Renal cortex interstitium (tissue), 11 donors: ENCODE measurements at regions not wholly inside any gene's neighbourhood (a gene's known extent, or its start where the extent isn't known, plus 50 kb on each side); places are given as distances from the start of the nearest gene placed in this dataset.

Experiments used
- DNase-seq, 11 donors: peaks; one replicate each; pipeline ENCODE4 v3.0.0-alpha.2; 2013; ENCODE audit warnings: low read depth in 9 of 11, low spot score in 4 of 11; ENCODE audit errors: extremely low read depth in 1 of 11

DNA sequence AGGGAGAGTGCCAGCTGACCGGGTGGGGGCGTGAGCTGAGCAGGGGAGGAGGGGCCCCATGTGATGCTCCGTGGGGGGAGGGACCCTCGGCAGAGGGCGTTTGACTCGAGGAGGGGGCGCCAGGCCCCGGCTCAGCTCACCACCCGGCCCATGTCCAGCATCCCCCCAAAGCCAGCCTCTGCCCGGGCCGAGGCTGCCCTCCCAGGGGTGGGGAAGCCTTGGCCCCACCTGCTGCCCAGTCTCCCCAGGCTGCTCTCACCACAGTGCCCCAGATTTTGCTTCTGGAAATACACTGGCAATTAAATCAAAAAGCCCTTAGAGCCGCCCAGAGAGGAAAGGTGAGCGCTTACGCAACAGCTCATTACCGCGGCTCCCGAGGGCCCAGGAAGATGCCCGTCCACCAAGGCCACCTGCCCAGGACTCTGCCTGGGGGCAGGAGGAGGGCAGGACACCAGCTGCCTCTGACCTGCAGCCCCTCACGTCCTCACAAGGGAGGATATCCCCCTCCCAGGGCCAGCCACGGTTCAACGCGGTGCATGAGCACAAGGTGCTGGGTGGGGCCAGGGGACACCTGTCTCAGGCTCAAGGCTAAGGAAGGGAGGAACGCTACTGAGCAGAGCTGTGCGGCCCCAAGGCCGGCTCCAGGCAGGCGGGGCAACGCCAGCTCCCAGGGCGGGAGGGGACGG is 70.0 kb upstream of the INPP5A start:
- DNase-seq: no peak

DNA sequence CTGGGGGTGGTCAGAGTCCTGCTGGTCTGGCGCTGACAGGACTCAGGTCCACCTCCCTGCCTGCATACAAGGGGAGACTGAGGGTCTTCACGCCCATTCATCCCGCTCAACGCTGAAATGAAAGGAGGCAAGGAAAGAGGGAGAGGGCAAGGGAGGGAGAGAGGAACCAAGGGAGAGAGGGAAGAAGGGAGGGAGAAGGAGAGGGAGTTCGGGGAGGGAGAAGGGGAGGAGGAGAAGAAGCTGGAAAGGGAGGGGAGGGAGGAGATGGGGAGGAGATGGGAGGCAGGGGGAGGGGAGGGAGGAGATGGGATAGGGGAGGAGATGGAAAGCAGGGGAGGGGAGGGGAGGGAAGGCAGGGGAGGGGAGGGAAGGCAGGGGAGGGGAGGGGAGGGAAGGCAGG is 69.4 kb upstream of the INPP5A start:
- no peak for DNase-seq

DNA sequence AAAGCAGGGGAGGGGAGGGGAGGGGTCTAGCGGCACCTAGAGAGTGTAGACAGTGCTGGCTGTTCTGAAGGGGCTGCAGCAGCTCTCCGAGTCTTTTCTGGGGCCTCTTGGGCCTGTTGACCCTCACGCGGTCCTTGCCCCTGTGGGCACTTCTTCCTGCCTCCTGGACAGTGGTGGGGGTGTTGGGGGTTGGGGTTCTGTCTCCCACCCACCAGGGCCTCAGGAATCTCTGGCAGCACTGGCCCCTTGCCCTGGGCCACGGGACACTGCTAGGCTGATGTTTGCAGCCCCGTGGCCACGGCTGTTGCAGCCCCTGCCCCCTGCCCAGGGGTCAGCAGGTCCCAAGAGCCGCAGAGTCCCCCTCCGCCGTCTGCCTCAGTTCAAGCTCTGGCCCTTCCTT is 68.9 kb upstream of the INPP5A start:
- no peak for DNase-seq

DNA sequence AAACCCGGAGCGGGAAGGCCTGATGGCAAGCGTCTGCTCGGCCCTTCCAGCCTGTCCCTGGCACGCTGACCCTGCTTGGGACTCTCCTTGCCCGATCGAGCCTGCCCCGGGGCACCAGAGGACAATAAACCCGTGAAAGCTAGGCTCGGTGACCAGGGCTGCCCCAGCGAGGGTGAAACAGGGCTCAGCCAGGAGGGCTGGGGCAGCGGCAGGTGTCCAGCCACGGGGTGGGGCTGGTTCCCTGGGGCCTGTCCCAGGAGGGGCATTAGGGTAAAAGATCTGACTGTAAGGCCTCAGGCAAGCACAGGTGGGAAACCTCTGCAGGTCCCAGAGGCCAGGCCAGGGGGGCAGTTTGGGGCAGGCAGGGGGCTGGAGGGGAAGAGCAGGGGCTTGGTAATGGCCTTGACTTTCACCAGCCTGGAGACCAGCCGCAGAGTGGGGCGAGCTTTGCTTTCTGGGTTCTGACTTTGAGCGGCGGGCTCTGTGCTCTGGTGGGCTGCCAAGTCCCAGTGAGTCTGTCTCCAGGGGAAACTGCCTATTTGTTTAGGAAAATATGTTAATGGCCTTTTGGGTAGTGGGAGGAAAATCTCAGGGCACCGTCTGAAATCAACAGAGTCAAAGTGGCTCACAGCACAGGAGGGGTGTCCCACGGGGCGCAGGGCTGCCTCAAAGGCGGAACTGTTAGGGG is 68.2 kb upstream of the INPP5A start:
- peak in 4 of 11 donors; percentile 46 to 65 (median 56) for DNase-seq

DNA sequence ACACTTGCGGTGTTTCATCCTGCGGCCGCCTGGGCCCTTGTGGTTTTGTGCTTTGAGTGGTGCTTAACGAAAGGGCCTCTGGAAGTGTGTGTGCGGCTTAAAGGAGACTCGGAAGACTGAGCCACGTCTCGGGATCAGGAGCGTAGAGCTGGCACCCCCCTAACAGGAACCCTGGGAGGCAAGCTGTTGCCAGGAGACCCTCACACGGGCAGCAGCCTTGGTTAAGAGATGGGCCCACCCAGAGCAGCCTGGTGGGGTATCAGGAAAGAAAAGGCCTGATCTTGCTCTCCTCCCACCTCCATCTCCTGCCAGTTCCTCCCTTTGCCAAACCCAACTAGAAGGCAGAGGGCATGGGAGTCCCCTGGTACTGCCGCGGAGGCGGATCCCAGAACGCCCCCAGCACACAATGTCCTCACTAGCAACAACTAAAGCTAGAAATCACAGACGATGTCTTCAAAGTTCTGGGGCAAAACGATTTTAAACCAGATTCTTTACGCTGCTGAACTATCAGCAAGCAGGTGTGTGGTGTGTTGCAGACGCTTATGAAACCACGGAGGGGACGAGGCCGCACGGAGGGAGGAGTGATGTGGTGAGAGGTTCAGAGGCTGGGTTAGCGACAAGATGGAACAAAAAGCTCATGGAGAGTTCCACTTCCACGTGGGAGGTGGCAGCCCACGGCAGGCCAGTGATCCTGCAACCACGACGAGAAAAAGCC is 67.0 kb upstream of the INPP5A start:
- DNase-seq: no peak

DNA sequence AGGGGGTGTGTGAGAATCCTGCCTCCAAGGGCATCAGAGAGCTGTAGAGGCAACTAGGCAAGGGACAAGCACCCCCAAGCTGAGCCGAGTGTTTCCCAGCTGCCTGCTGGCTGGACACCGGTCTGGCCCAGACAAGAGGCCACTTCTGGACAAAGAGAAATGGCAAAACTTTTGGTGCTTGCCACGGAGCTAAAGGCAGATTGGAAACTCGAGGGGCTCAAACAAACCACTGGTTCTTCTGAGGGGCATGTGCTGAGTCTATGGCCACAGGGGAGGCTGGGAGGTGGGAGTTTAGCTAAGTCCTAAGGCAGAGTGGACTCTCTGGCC is 66.5 kb upstream of the INPP5A start:
- no peak for DNase-seq

DNA sequence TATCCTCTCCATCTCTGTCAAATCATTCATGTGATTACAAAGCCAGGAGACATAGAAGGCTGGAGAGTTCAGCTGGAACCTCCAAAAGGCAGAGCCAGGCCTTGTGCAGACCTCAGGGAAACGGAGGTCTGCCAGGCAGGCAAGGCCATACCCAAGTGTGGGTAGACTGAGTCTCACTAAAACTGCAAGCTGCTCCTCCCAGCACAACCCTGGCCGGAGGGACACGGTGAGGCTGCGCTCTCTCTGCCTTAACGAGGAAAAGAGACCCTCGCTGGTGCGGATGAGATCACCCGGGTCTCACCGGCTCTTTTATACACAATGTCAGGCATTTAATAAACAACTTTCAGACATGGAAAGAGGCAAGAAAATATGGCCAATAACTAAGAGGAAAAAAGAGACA is 66.1 kb upstream of the INPP5A start:
- no peak for DNase-seq

DNA sequence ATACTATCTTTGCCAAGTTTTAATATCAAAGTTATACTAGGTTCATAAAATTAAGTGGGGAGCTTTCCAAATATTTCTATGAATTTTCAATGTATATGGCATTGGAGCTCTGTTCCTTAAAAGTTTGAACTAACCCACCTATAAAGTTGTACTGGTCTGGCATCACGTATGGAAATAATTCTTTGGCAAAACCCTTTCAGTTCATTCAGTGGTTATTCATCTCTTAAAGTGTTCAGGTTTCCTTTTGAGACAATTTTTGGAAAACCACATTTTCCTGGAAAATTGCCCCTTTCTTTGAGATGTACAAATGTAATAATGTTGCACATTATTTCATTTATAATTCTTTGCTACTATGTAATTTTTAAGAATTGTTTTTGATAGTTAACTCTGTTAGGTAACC is 62.5 kb upstream of the INPP5A start:
- no peak for DNase-seq

DNA sequence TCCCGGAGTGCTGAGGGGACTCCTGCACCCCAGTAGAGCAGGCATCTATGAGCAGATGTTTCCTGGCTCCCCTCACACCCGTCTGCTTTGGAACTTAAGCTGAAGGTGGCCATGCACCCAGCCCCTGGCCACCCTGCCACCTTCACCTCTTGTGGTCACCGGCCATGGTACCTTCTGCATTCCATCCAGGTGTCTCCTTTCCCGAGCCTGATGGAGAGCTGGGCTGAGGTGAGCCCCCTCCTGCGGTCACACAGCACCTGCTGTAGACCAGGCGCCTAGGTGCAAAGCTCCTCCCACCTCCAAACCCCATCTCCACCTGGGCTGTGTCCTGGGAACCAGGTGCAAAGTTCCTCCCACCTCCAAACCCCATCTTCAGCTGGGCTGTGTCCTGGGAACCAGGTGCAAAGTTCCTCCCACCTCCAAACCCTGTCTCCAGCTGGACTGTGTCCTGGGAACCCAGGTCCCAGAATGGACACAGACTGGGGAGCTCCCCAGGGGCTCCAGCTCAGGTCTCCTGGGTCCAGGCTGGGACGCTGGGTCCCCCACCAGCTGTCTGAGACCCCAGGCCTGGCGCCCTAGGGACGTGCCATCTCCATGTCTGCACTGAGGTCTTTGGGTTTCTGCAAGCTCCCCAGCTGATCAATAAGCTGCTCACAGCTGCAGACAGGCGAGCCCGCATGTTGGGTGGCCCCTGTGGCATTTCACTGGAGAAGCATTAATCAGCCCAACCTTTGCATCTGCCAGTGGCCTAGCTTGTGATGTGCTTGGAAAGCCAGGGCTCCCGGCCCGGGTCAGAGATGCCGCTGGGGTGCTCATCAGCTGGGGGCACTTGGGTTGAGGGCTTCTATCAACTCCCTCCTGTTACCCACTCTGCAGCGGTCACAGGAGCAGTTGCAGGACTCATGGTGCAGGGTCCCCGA is 61.2 kb upstream of the INPP5A start:
- no peak for DNase-seq

DNA sequence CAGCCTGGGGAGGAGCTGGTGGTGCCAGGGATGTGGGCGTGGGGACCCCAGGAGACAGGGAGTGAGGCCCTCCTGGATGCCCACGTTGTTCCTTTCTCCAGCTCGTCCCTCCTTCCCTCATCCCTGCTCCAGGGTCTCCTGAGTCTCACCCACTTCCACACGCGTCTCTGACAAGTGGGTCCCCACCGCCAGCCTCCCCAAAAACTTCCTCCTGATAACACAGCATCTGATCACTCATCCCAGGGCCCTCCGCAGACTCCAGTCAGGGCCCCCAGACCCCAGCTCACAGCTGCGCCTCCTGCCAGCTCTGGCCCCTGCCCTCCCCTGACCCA is 60.6 kb upstream of the INPP5A start:
- no peak for DNase-seq

DNA sequence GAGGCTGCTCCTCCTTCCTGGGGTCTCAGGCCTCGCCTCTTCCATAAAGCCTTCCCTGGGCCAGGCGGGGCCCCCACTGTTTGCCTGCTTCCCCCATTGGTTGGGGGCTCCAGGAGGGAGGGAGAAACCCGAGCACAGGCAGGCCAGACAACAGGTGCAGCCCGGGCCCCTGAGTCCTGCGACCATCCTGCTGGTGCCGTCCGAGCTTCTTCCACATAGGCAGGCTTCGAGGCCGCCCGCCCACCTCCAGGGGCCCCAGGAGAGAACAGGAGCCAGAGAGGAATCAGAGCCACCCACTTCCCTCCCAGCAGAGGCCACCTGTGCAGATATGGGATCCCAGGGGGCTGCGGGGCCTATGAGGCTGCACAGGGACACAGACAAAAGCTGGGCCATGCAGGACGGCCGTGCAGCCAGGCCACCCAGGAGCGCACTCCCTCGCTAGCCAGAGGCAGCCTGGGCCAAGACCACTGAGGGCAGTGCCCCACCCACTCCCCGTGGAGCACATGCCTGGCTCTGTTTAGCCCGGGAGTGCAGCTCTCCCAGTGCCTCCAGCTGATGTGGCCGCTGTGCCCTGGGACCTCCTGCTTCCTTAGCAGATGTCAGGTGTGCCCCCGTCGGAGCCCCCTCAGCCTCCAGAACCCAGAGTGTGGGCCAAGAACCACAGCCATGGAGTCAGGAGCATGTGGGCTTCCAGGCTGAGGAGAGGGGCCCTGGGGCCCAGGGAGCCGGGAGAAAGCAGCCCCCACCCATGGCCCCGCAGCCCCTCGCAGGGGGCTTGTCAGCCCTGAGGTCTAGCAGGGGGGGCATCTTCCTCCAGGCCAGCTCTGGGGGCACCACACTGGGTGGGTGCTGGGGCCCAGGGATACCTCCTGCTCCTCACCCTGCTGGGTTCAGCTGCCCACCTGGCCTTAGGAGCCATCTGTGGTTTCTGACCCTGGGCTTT is 59.9 kb upstream of the INPP5A start:
- no peak for DNase-seq

DNA sequence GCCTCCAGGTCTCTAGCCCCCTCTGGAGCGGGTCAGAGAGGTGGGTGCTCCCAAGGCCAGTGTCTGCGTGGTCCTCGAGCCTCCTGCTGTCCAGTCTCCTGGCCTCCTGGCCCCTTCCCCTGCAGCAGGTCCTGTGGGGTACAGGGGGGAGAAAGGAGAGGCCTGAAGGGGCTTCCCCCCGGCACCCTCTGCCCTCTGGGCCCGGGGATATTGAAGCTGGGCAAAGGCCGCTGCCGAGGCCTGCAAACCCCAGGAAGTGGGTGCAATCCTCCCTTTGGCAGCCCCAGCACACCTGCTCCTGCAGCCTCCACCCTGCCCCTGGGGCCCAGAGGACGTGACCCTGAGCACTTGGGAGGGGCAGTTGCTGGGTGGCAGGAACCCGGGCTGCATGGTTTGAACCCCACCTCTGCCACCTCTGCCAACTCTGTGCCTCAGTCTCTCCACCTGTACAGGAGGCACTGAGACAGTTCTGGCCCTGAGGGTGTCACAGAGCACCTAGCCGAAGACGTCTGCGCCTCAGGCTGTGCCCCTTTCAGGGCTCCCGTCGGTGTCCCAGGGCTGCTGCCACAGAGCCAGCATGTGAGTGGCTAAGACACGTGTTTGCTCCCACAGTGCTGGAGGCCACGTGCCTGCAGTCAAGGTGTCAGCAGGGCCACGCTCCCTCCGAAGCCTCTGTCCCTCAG is 59.1 kb upstream of the INPP5A start:
- DNase-seq: no peak

DNA sequence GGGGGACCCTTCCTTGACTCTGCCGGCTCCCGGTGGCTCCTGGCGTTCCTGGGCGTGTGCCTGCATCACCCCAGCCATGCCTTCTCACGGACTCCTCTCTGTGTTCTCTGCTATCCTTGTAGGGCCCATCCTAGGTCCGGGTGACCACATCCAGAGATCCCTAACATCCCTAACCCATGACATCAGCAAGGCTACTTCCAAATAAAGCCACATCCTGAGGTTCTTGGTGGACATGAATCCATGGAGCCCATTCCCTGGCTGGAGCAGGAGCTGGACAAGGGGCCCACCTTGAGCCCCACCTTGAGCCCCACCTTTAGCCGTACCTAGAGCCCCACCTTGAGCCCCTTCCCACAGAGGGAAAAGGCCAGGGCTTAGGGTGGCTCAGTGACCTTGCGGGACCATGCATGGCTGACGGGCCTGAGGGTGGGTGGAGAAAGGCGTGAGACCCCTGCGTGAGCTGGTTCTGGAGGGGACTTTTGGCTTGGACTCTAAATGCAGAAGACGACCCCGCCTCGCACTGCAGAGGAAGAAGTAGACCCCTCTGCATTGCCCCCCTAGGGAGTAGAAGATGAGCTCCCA is 58.5 kb upstream of the INPP5A start:
- DNase-seq: no peak

DNA sequence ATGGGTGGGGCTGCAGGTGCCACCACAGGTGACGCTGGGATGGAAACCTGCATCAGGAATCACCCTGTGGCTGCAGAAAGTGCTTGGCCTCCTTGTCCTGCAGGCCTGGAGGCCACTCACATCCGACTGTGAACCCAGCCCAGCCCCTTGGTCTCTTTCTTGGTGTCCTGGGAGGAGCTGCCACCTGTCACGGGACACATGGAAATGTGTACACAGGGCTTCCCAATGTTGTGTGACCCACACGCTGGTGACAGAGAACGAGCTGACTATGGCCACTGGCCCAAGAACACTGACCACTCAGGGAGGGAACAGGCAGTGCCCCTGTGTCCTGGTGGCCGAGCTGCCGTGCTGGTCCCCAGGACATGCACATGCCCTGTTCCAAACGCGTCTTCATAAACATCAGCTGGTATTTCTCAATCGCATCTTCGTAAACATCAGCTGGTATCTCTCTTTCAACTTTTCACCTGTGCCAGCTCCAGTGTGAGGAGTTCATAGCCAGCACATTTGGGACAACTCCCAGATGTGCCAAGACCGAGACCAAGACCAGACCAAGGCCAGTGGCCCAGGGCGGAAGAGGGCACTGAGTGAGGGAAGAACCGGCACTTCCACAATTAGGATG is 57.9 kb upstream of the INPP5A start:
- DNase-seq: no peak

DNA sequence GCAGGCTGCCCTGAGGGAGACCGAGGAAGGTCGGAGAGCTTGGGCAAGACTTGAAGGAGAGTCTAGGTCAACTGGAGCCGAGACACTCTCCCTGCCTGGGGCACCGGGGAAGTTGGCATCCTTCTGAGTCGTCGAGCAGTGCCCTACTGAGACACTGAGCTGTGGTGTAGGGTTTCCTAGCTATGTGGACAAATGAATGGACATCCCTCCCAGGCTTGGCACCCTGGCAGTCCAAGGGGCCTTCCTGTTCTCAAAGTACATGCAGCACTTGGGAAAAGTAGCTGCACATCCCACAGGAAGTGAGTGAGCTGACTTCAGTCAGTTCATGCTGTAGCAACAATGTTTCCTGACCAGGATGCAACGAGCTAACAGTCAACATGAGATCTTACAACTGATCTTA is 57.2 kb upstream of the INPP5A start:
- no peak for DNase-seq

DNA sequence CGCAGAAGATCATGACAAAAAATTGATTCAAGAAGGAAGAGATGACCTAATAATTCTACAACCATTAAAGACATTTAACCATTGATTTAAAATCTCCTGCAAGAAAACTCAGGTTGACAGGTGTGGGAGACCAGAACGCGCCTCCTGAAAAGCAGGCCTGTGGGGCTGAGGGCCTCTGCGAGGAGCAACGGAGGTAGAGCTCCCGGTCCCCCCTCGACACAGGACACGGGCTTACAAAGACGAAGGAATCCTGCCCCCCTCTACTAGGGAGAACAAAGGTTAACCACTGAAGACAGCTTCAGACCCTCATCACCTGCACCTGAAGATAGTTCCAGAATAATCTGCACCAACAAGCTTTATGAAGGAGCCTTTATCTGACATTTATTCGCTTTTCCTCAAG is 55.9 kb upstream of the INPP5A start:
- DNase-seq: no peak

DNA sequence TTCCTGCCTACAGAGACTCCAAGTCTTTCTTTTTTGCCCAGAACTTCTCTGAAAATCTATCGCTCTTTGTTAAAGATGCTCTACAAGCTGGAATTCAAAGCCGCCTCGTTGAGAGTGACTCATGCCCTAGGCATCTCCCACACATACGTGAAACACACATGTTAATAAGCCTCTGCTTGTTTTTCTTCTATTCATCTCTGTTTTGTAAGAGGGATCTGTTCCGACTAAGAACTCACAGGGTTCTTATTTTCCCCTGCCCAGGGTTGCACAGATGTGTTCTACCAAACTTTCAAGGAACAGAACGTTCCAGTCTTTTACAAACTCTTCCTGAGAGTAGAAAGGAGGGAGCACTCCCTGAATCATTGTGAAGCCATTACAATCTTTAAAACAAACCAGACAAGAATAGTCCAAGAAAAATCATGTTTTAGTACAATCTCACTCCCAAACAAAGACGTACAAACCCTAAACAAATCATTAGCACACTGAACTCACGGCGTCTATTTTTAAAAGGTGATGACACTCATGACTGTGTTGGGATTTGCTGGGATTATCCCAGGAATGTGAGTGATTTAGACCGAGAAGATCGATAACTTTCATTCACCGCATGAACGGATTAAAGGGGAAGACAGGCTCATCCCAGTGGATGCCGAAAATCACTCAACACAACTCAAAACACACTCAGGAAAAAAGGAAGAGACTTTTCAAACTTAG is 55.3 kb upstream of the INPP5A start:
- DNase-seq: no peak
